CD14-positive monocyte (primary cell): ENCODE measurements at regions not wholly inside any gene's neighbourhood (a gene's known extent, or its start where the extent isn't known, plus 50 kb on each side); places are given as distances from the start of the nearest gene placed in this dataset.

ENCODE experiments used
- DNase-seq, 3 donors: peaks; one replicate each; pipeline ENCODE4 v3.0.0-alpha.2; 2011 to 2022
- H2AFZ ChIP-seq: 2 replicates; pipeline ENCODE4 v1.6.0; 2012; ENCODE audit warnings: mild to moderate bottlenecking, low read depth, low read length, inconsistent platforms; ENCODE audit not compliant: insufficient read depth, poor library complexity, severe bottlenecking
- H3K27ac ChIP-seq, 2 donors: 1 replicate in 1 of 2; 2 replicates in 1 of 2; pipeline ENCODE4 v1.5.1; 2012 to 2013; ENCODE audit warnings: low read length in 2 of 2, control low read depth in 1 of 2, inconsistent platforms in 1 of 2, low read depth in 1 of 2, mild to moderate bottlenecking in 1 of 2
- H3K27me3 ChIP-seq, 2 donors: one replicate each; pipeline versions ENCODE4 v1.6.0 to v1.6.1; 2011 to 2013; ENCODE audit warnings: low read length in 2 of 2; ENCODE audit not compliant: control insufficient read depth in 2 of 2, insufficient read depth in 2 of 2
- H3K36me3 ChIP-seq, 2 donors: replicated peaks in 1 of 2; 1 replicate in 1 of 2; 2 replicates in 1 of 2; pipeline versions ENCODE4 v1.5.1 to v1.6.1; 2012 to 2013; ENCODE audit warnings: low read length in 2 of 2, control low read depth in 1 of 2, inconsistent platforms in 1 of 2, mild to moderate bottlenecking in 1 of 2; ENCODE audit not compliant: insufficient read depth in 2 of 2, control insufficient read depth in 1 of 2
- H3K4me1 ChIP-seq, 2 donors: 1 replicate in 1 of 2; 2 replicates in 1 of 2; pipeline versions ENCODE4 v1.5.1 to v1.6.1; 2012 to 2013; ENCODE audit warnings: low read length in 2 of 2, control low read depth in 1 of 2, inconsistent platforms in 1 of 2, mild to moderate bottlenecking in 1 of 2, moderate library complexity in 1 of 2; ENCODE audit not compliant: insufficient read depth in 2 of 2, control insufficient read depth in 1 of 2
- H3K4me2 ChIP-seq: replicated peaks from 2 replicates; pipeline ENCODE3; 2012; ENCODE audit warnings: low read length, moderate library complexity, mild to moderate bottlenecking; ENCODE audit not compliant: poor library complexity, severe bottlenecking; ENCODE audit errors: extremely low read depth
- H3K4me3 ChIP-seq, 3 experiments: fragments of 200-600 bp in 1 of 3; sonication (generic) in 1 of 3; replicated peaks in 1 of 3; 1 replicate in 2 of 3; 2 replicates in 1 of 3; pipeline ENCODE4 v1.5.1; 2011 to 2013; ENCODE audit warnings: low read length in 3 of 3, mild to moderate bottlenecking in 3 of 3, control low read depth in 2 of 3, low read depth in 2 of 3, inconsistent platforms in 1 of 3, moderate library complexity in 1 of 3
- H3K79me2 ChIP-seq: 2 replicates; pipeline ENCODE4 v1.6.0; 2012; ENCODE audit warnings: mild to moderate bottlenecking, control low read depth, inconsistent platforms, low read length, moderate library complexity; ENCODE audit not compliant: insufficient read depth
- H3K9ac ChIP-seq: 2 replicates; pipeline ENCODE4 v1.6.0; 2017; ENCODE audit warnings: low read length, mild to moderate bottlenecking; ENCODE audit not compliant: insufficient read depth, poor library complexity, severe bottlenecking
- H3K9me3 ChIP-seq, 2 donors: replicated peaks in 1 of 2; 1 replicate in 1 of 2; 2 replicates in 1 of 2; pipeline versions ENCODE4 v1.5.1 to v1.6.1; 2012 to 2013; ENCODE audit warnings: low read length in 2 of 2, control low read depth in 1 of 2; ENCODE audit not compliant: control insufficient read depth in 1 of 2, insufficient read depth in 1 of 2
- H4K20me1 ChIP-seq: 2 replicates; pipeline ENCODE4 v1.6.0; 2012; ENCODE audit warnings: mild to moderate bottlenecking, low read length, control low read depth, moderate library complexity; ENCODE audit not compliant: insufficient read depth
- H3K27ac Mint-ChIP-seq, 7 donors: one replicate each; pipeline ENCODE4 v1.8.0; 2020; ENCODE audit warnings: mild to moderate bottlenecking in 7 of 7, mixed read lengths in 7 of 7, moderate library complexity in 6 of 7, inconsistent platforms in 2 of 7
- H3K27me3 Mint-ChIP-seq, 3 donors: one replicate each; pipeline ENCODE4 v1.8.0; 2021 to 2022; ENCODE audit warnings: low read depth in 3 of 3, mild to moderate bottlenecking in 3 of 3, mixed read lengths in 3 of 3, moderate library complexity in 3 of 3, inconsistent platforms in 1 of 3
- H3K36me3 Mint-ChIP-seq, 2 donors: one replicate each; pipeline ENCODE4 v1.8.0; 2020; ENCODE audit warnings: mixed read lengths in 2 of 2, inconsistent platforms in 1 of 2, mild to moderate bottlenecking in 1 of 2
- H3K4me1 Mint-ChIP-seq: one replicate; pipeline ENCODE4 v1.8.0; 2020; ENCODE audit warnings: mild to moderate bottlenecking, mixed read lengths
- H3K4me3 Mint-ChIP-seq, 2 donors: one replicate each; pipeline ENCODE4 v1.8.0; 2020; ENCODE audit warnings: mild to moderate bottlenecking in 2 of 2, mixed read lengths in 2 of 2, moderate library complexity in 1 of 2
- H3K9me3 Mint-ChIP-seq, 7 donors: one replicate each; pipeline ENCODE4 v1.8.0; 2020 to 2022; ENCODE audit warnings: mixed read lengths in 7 of 7, mild to moderate bottlenecking in 6 of 7, moderate library complexity in 6 of 7, inconsistent platforms in 2 of 7
- CTCF ChIP-seq: fragments of 200-600 bp; IDR thresholded peaks from one replicate; pipeline ENCODE4 v1.8.0; 2022; ENCODE audit warnings: antibody characterized with exemption, mild to moderate bottlenecking
- WGBS: methylation state at CpG from one replicate; pipeline ENCODE4 v1.1.5; 2013; ENCODE audit warnings: missing lambda C conversion rate; ENCODE audit not compliant: insufficient coverage; 5-methylcytosine and 5-hydroxymethylcytosine counted together
- intact Hi-C, 2 donors: fragments of 100-400 bp; cut with micrococcal nuclease; formaldehyde crosslinking; loops; one replicate each; pipeline versions ENCODE4 v1.15.0 to v1.15.1; 2023

GRCh38 chr16:6926762-6927161 lies 405.9 kb upstream of the RBFOX1 start:
- Histone ChIP-seq H3K27ac (no peak overlapping the region), H4K20me1 (no peaks in the 10 kb centered on the region), H3K79me2 (no peaks in the 10 kb centered on the region), H2AFZ (no peak overlapping the region), H3K36me3 (no peaks in the 10 kb centered on the region), H3K9me3 (no peaks in the 10 kb centered on the region), H3K4me2 (no peak overlapping the region), H3K27me3 (no peaks in the 10 kb centered on the region), H3K9ac (no peak overlapping the region), H3K4me1 (no peaks in the 10 kb centered on the region), H3K4me3 (no peak overlapping the region)
- Mint-ChIP-seq H3K4me3 (no peak overlapping the region), H3K27me3 (no peaks in the 10 kb centered on the region), H3K36me3 (no peaks in the 10 kb centered on the region), H3K9me3 (peaks cover 0 to 18% (median 5%) of the 10 kb centered on the region in 7 donors), H3K27ac (no peak overlapping the region), H3K4me1 (no peaks in the 10 kb centered on the region)
- 85% methylated on average over 4 of the region's 7 CpGs for WGBS
- DNase-seq: no peak
- intact Hi-C loops: no loop called here
- TF ChIP-seq CTCF: no peak

GRCh38 chr16:6926341-6926740 lies 406.3 kb upstream of the RBFOX1 start:
- 85% methylated on average over 2 of the region's 6 CpGs for WGBS
- intact Hi-C loops: no loop called here
- H3K4me1 ChIP-seq: no peaks in the 10 kb centered on the region

More at GRCh38 chr16:6926341-6926740, 406.3 kb upstream of the RBFOX1 start:
- Mint-ChIP-seq H3K27me3 (no peaks in the 10 kb centered on the region), H3K36me3 (no peaks in the 10 kb centered on the region), H3K9me3 (peaks cover 0 to 18% (median 5%) of the 10 kb centered on the region in 7 donors), H3K27ac (no peak overlapping the region), H3K4me1 (no peaks in the 10 kb centered on the region), H3K4me3 (no peak overlapping the region)
- H3K9ac ChIP-seq: no peak overlapping the region
- DNase-seq: no peak
- TF ChIP-seq CTCF: no peak
- H3K36me3 ChIP-seq: no peaks in the 10 kb centered on the region
- H3K4me2 ChIP-seq: no peak overlapping the region
- H4K20me1 ChIP-seq: no peaks in the 10 kb centered on the region
- H3K9me3 ChIP-seq: no peaks in the 10 kb centered on the region
- no peaks in the 10 kb centered on the region for H3K79me2 ChIP-seq
- H3K27me3 ChIP-seq: no peaks in the 10 kb centered on the region
- no peak overlapping the region for H3K4me3 ChIP-seq
- no peak overlapping the region for H3K27ac ChIP-seq
- H2AFZ ChIP-seq: no peak overlapping the region
